Endothelial cell of umbilical vein (primary cell): ENCODE measurements at regions not wholly inside any gene's neighbourhood (a gene's known extent, or its start where the extent isn't known, plus 50 kb on each side); places are given as distances from the start of the nearest gene placed in this dataset.
"Not testable (repeated sequence)": the region's sequence is repeated elsewhere in the genome, so short reads cannot be mapped to it uniquely, and the experiment has no call there.

Experiments used
- BruUV-seq: library from RNA; stranded (reverse); fragments of 400-500 nt; replicated peaks from 2 replicates; lab custom pipeline; 2021; lab: Mats Ljungman, UMichigan
- CTCF ChIA-PET: fragments of 300-600, 350-600 bp; sonication (Branson Sonifier 250); formaldehyde crosslinking; loops from one replicate; lab custom pipeline; 2021; ENCODE audit warnings: antibody characterized with exemption, inconsistent platforms; lab: Charles Lee
- POLR2A ChIA-PET: fragments of 300-600, 350-600 bp; sonication (Branson Sonifier 250); formaldehyde crosslinking; loops from one replicate; lab custom pipeline; 2021; ENCODE audit warnings: antibody characterized with exemption, inconsistent platforms; lab: Charles Lee
- DNase-seq: peaks from one replicate; pipeline ENCODE4 v3.0.0-alpha.2; 2011; ENCODE audit warnings: low read depth, low spot score
- FAIRE-seq: peaks from 2 replicates; lab custom pipeline; 2011; peaks lifted over from hg19 to GRCh38; lab: Jason Lieb, UNC
- H2AFZ ChIP-seq: 2 replicates; pipeline ENCODE4 v1.6.0; 2012; ENCODE audit warnings: low read depth, low read length, control low read depth, inconsistent platforms
- H3K27ac ChIP-seq: 2 replicates; pipeline ENCODE4 v1.5.1; 2011; ENCODE audit warnings: low read depth, mild to moderate bottlenecking, control low read depth, low read length, moderate library complexity; ENCODE audit not compliant: insufficient read depth
- H3K27me3 ChIP-seq, 2 experiments: 2 replicates each; pipeline versions ENCODE4 v1.6.0 to v1.6.1; 2011; ENCODE audit warnings: low read length in 2 of 2, mixed read lengths in 1 of 2; ENCODE audit not compliant: control insufficient read depth in 2 of 2, insufficient read depth in 2 of 2
- H3K36me3 ChIP-seq, 2 experiments: 2 replicates in 1 of 2; 3 replicates in 1 of 2; pipeline ENCODE4 v1.5.1; 2011; ENCODE audit warnings: low read length in 2 of 2, mild to moderate bottlenecking in 1 of 2, moderate library complexity in 1 of 2; ENCODE audit not compliant: control insufficient read depth in 2 of 2, insufficient read depth in 2 of 2; ENCODE audit errors: extremely low read depth in 1 of 2
- H3K4me1 ChIP-seq: 3 replicates; pipeline ENCODE4 v1.5.1; 2011; ENCODE audit warnings: mild to moderate bottlenecking, low read length; ENCODE audit not compliant: control insufficient read depth, insufficient read depth; ENCODE audit errors: extremely low read depth
- H3K4me2 ChIP-seq: 2 replicates; pipeline ENCODE4 v1.6.1; 2011; ENCODE audit warnings: low read length, control low read depth, mixed read lengths; ENCODE audit not compliant: insufficient read depth
- H3K4me3 ChIP-seq, 3 experiments: fragments of 200-600 bp in 1 of 3; sonication (generic), shearing (Covaris generic) in 1 of 3; replicated peaks in 1 of 3; 2 replicates each; pipeline ENCODE4 v1.5.1; 2011 to 2016; ENCODE audit warnings: control low read depth in 3 of 3, low read length in 3 of 3, mild to moderate bottlenecking in 2 of 3, inconsistent platforms in 1 of 3, low read depth in 1 of 3, moderate library complexity in 1 of 3; ENCODE audit not compliant: insufficient read depth in 1 of 3
- H3K79me2 ChIP-seq: 2 replicates; pipeline ENCODE4 v1.6.0; 2012; ENCODE audit warnings: low read length, inconsistent platforms; ENCODE audit not compliant: control insufficient read depth, insufficient read depth
- H3K9ac ChIP-seq: replicated peaks from 2 replicates; pipeline ENCODE3; 2011; ENCODE audit warnings: low read length, control low read depth; ENCODE audit not compliant: insufficient read depth; ENCODE audit errors: extremely low read depth
- H3K9me1 ChIP-seq: replicated peaks from 3 replicates; pipeline ENCODE4 v1.6.0; 2011; ENCODE audit warnings: mild to moderate bottlenecking, low read length; ENCODE audit not compliant: control insufficient read depth, insufficient read depth; ENCODE audit errors: extremely low read depth
- H3K9me3 ChIP-seq: replicated peaks from 2 replicates; pipeline ENCODE4 v1.5.1; 2012; ENCODE audit warnings: low read length, inconsistent platforms; ENCODE audit not compliant: control insufficient read depth, insufficient read depth
- H4K20me1 ChIP-seq: replicated peaks from 2 replicates; pipeline ENCODE3; 2011; ENCODE audit warnings: mild to moderate bottlenecking, low read length; ENCODE audit not compliant: control insufficient read depth, insufficient read depth; ENCODE audit errors: extremely low read depth
- MYC ChIP-seq: IDR thresholded peaks from one replicate; pipeline ENCODE4 v1.6.1; 2011; ENCODE audit warnings: mild to moderate bottlenecking, low read depth, low read length
- dilution Hi-C: fragments of 300-500 bp; cut with MboI; formaldehyde crosslinking; loops from one replicate; pipeline ENCODE4 v1.15.0; 2019; ENCODE audit warnings: low sequenced_read_pairs; ENCODE audit not compliant: extremely low pct_ligation_motif_present
- intact Hi-C: fragments of 100-400 bp; cut with micrococcal nuclease; formaldehyde crosslinking; loops from one replicate; pipeline ENCODE4 v1.10.0; 2022

DNA sequence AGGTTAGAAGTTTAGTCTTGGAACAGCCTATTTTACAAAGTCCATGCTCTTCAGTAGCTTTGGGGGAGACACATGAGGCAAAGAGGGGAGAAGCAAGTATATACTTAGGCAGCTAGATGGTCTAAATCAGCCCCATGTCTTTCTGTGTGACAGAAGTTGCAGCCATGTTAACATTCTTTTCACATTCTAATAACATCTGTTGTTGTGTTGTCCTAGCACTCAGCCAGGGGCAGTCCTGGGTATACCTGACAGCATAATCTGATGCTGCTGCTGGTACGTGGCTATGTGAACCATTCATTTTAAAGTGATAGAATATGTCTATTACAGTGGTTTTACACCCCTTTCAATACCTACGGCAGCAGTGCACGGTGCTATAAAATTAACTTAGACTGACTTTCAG lies 1137.0 kb downstream of the KHDRBS2 start:
- H3K9me3 ChIP-seq, POLR2A ChIA-PET, H3K79me2 ChIP-seq, H3K4me1 ChIP-seq, H3K36me3 ChIP-seq, intact Hi-C loops, DNase-seq, dilution Hi-C loops, H3K9ac ChIP-seq, H3K9me1 ChIP-seq, H3K27me3 ChIP-seq, H4K20me1 ChIP-seq, H3K4me2 ChIP-seq, FAIRE-seq, H3K4me3 ChIP-seq, H2AFZ ChIP-seq, CTCF ChIA-PET, BruUV-seq, H3K27ac ChIP-seq: not testable (repeated sequence)

DNA sequence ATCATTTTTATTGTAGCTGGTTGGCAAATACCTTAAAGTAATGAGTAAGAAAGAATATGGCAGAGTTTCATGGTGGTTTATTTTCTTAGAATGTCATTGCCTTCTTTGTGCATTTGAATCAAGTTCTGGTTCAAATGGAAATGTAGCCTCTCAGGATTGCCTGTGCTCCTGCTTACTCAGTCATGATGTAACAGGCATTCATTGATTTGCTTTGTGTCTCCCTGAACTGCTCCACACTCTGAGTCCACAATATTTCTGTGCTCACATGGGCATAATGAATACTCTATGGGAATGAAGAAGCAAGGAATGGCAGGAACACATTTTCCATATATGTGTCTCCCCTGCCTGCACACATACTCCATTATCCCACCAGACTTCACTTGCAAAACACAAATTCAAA lies 1143.8 kb downstream of the KHDRBS2 start:
- H4K20me1 ChIP-seq, H3K4me2 ChIP-seq, H3K9me3 ChIP-seq, H3K4me3 ChIP-seq, POLR2A ChIA-PET, H2AFZ ChIP-seq, dilution Hi-C loops, H3K9ac ChIP-seq, H3K9me1 ChIP-seq, BruUV-seq, H3K36me3 ChIP-seq, FAIRE-seq, H3K27me3 ChIP-seq, intact Hi-C loops, H3K4me1 ChIP-seq, DNase-seq, H3K27ac ChIP-seq, CTCF ChIA-PET, H3K79me2 ChIP-seq: not testable (repeated sequence)

DNA sequence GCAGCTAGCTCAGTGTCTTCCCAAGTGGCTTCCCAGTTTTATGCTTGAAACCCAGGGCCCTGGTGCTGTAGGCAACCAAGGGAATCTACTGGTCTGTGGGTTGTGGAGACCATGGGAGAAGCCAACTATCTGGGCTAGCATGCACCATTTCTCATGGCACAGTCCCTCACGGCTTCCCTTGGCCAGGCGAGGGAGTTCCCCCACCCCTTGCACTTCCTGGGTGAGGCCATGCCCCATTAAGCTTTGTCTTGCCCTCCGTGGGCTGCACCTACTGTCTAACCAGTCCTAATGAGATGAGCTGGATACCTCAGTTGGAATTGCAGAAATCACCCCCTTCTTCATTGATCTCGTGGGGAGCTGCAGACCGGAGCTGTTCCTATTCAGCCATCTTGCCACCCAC lies 1152.0 kb downstream of the KHDRBS2 start:
- Histone ChIP-seq H3K36me3 (no peaks in the 10 kb centered on the region), H3K9ac (no peak overlapping the region), H3K27me3 (no peaks in the 10 kb centered on the region), H3K4me1 (no peaks in the 10 kb centered on the region), H4K20me1 (no peaks in the 10 kb centered on the region), H3K4me3 (no peak overlapping the region), H2AFZ (no peak overlapping the region), H3K4me2 (no peak overlapping the region), H3K9me3 (no peaks in the 10 kb centered on the region), H3K9me1 (no peaks in the 10 kb centered on the region), H3K79me2 (no peaks in the 10 kb centered on the region), H3K27ac (no peak overlapping the region)
- intact Hi-C loops, result no loop called here
- DNase-seq (no peak), FAIRE-seq (no peak)
- BruUV-seq, result no TSS peak
- dilution Hi-C loops, result no loop called here
- no peak for TF ChIP-seq MYC
- ChIA-PET POLR2A (no interaction called here), CTCF (no interaction called here)

DNA sequence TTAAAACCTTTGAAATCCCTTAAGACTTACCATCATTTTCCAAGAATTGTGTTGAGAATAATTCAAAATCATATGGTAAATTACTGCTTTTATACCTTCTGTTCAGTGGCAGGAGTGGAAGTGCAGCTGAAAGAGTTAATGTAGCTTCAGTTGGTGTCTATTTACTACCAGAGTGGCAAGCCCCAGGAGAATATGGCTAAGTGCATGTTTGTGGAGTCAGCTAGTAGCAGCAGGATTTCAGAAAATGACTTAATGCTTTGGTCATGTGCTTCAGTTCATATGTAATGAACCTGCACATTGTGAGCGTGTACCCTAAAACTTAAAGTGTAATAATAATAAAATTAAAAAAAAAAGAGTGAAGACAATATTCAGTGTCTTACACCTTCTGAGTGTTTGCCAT lies 1171.8 kb downstream of the KHDRBS2 start:
- H3K27ac ChIP-seq, BruUV-seq, H3K9me3 ChIP-seq, DNase-seq, H2AFZ ChIP-seq, H3K79me2 ChIP-seq, H3K4me1 ChIP-seq, H3K4me2 ChIP-seq, CTCF ChIA-PET, dilution Hi-C loops, H3K4me3 ChIP-seq, H3K36me3 ChIP-seq, H3K9ac ChIP-seq, H3K27me3 ChIP-seq, FAIRE-seq, intact Hi-C loops, H3K9me1 ChIP-seq, H4K20me1 ChIP-seq, POLR2A ChIA-PET: not testable (repeated sequence)
